ENCODE measurements at regions not wholly inside any gene's neighbourhood (a gene's known extent, or its start where the extent isn't known, plus 50 kb on each side); places are given as distances from the start of the nearest gene placed in this dataset.

DNA sequence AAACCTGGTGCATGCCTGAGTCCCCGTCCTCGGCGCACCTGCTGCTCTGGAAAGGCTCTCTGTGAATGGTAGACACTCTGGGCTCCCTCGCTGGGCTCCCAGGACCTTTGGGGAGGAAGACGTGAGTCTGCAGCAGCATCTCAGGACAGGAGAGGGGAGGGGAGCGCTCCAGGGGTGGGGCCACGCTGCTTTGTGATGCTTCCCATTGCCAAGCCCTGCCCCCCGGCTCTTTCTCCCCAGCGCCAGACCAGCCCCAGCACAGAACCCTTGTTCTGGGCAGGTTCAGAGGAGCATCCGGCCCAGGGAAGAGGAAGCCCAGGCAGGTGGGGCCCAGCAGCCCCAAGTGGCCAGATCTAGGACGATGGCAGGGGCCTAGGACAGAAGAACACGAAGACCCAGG lies 111.2 kb downstream of the BRD1 start:
- TF ChIP-seq, protein P1, sequence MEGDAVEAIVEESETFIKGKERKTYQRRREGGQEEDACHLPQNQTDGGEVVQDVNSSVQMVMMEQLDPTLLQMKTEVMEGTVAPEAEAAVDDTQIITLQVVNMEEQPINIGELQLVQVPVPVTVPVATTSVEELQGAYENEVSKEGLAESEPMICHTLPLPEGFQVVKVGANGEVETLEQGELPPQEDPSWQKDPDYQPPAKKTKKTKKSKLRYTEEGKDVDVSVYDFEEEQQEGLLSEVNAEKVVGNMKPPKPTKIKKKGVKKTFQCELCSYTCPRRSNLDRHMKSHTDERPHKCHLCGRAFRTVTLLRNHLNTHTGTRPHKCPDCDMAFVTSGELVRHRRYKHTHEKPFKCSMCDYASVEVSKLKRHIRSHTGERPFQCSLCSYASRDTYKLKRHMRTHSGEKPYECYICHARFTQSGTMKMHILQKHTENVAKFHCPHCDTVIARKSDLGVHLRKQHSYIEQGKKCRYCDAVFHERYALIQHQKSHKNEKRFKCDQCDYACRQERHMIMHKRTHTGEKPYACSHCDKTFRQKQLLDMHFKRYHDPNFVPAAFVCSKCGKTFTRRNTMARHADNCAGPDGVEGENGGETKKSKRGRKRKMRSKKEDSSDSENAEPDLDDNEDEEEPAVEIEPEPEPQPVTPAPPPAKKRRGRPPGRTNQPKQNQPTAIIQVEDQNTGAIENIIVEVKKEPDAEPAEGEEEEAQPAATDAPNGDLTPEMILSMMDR (IDR thresholded peaks at IDR 0.05; ENCODE audit: low read length) = no peak
- no peak for TF ChIP-seq EZH2 (optimal IDR thresholded peaks at IDR 0.05; ENCODE audit: low read depth, low read length)
- TF ChIP-seq EZH2phosphoT487 (IDR thresholded peaks at IDR 0.05; ENCODE audit: low read length) = no peak

Measured in MM.1S (cell line).